ENCODE measurements at regions not wholly inside any gene's neighbourhood (a gene's known extent, or its start where the extent isn't known, plus 50 kb on each side); places are given as distances from the start of the nearest gene placed in this dataset.
"Not testable (repeated sequence)": the region's sequence is repeated elsewhere in the genome, so short reads cannot be mapped to it uniquely, and the experiment has no call there.

DNA sequence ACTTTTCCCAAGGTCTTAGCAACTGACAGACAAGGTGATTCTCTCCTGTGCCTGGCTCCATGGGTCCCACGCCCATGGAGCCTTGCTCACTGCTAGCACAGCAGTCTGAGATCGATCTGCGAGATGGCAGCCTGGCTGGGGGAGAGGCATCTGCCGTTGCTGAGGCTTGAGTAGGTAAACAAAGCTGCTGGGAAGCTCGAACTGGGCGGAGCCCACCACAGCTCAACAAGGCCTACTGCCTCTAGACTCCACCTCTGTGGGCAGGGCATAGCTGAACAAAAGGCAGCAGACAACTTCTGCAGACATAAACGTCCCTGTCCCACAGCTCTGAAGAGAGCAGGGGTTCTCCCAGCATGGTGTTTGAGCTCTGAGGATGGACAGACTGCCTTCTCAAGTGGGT, 224.9 kb upstream of the CNR1 start:
- TF ChIP-seq, protein P1, sequence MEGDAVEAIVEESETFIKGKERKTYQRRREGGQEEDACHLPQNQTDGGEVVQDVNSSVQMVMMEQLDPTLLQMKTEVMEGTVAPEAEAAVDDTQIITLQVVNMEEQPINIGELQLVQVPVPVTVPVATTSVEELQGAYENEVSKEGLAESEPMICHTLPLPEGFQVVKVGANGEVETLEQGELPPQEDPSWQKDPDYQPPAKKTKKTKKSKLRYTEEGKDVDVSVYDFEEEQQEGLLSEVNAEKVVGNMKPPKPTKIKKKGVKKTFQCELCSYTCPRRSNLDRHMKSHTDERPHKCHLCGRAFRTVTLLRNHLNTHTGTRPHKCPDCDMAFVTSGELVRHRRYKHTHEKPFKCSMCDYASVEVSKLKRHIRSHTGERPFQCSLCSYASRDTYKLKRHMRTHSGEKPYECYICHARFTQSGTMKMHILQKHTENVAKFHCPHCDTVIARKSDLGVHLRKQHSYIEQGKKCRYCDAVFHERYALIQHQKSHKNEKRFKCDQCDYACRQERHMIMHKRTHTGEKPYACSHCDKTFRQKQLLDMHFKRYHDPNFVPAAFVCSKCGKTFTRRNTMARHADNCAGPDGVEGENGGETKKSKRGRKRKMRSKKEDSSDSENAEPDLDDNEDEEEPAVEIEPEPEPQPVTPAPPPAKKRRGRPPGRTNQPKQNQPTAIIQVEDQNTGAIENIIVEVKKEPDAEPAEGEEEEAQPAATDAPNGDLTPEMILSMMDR (IDR thresholded peaks at IDR 0.05 in 2 of 3, conservative IDR thresholded peaks at IDR 0.05 in 1 of 3; ENCODE audit: control insufficient read depth in 2 of 3, extremely low read depth in 1 of 3, insufficient read depth in 1 of 3, low read depth in 3 of 3, low read length in 3 of 3): not testable (repeated sequence)
- TF ChIP-seq TCF12 (IDR thresholded peaks at IDR 0.05; ENCODE audit: low read depth, low read length); CEBPB (IDR thresholded peaks at IDR 0.05; ENCODE audit: borderline replicate concordance in 1 of 2, low read depth in 2 of 2, low read length in 2 of 2); POLR2A (IDR thresholded peaks at IDR 0.05; ENCODE audit: low read depth, low read length); ATF7 (IDR thresholded peaks at IDR 0.05; ENCODE audit: low read depth); RFX5 (IDR thresholded peaks at IDR 0.05; ENCODE audit: low read depth, low read length); STAT1 (conservative IDR thresholded peaks at IDR 0.05); SP1 (IDR thresholded peaks at IDR 0.05; ENCODE audit: low read depth, low read length): not testable (repeated sequence)
- TF ChIP-seq, protein P2, sequence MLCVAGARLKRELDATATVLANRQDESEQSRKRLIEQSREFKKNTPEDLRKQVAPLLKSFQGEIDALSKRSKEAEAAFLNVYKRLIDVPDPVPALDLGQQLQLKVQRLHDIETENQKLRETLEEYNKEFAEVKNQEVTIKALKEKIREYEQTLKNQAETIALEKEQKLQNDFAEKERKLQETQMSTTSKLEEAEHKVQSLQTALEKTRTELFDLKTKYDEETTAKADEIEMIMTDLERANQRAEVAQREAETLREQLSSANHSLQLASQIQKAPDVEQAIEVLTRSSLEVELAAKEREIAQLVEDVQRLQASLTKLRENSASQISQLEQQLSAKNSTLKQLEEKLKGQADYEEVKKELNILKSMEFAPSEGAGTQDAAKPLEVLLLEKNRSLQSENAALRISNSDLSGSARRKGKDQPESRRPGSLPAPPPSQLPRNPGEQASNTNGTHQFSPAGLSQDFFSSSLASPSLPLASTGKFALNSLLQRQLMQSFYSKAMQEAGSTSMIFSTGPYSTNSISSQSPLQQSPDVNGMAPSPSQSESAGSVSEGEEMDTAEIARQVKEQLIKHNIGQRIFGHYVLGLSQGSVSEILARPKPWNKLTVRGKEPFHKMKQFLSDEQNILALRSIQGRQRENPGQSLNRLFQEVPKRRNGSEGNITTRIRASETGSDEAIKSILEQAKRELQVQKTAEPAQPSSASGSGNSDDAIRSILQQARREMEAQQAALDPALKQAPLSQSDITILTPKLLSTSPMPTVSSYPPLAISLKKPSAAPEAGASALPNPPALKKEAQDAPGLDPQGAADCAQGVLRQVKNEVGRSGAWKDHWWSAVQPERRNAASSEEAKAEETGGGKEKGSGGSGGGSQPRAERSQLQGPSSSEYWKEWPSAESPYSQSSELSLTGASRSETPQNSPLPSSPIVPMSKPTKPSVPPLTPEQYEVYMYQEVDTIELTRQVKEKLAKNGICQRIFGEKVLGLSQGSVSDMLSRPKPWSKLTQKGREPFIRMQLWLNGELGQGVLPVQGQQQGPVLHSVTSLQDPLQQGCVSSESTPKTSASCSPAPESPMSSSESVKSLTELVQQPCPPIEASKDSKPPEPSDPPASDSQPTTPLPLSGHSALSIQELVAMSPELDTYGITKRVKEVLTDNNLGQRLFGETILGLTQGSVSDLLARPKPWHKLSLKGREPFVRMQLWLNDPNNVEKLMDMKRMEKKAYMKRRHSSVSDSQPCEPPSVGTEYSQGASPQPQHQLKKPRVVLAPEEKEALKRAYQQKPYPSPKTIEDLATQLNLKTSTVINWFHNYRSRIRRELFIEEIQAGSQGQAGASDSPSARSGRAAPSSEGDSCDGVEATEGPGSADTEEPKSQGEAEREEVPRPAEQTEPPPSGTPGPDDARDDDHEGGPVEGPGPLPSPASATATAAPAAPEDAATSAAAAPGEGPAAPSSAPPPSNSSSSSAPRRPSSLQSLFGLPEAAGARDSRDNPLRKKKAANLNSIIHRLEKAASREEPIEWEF (IDR thresholded peaks at IDR 0.05; ENCODE audit: insufficient replicate concordance, low read depth, low read length): not testable (repeated sequence)
- TF ChIP-seq, protein P3, sequence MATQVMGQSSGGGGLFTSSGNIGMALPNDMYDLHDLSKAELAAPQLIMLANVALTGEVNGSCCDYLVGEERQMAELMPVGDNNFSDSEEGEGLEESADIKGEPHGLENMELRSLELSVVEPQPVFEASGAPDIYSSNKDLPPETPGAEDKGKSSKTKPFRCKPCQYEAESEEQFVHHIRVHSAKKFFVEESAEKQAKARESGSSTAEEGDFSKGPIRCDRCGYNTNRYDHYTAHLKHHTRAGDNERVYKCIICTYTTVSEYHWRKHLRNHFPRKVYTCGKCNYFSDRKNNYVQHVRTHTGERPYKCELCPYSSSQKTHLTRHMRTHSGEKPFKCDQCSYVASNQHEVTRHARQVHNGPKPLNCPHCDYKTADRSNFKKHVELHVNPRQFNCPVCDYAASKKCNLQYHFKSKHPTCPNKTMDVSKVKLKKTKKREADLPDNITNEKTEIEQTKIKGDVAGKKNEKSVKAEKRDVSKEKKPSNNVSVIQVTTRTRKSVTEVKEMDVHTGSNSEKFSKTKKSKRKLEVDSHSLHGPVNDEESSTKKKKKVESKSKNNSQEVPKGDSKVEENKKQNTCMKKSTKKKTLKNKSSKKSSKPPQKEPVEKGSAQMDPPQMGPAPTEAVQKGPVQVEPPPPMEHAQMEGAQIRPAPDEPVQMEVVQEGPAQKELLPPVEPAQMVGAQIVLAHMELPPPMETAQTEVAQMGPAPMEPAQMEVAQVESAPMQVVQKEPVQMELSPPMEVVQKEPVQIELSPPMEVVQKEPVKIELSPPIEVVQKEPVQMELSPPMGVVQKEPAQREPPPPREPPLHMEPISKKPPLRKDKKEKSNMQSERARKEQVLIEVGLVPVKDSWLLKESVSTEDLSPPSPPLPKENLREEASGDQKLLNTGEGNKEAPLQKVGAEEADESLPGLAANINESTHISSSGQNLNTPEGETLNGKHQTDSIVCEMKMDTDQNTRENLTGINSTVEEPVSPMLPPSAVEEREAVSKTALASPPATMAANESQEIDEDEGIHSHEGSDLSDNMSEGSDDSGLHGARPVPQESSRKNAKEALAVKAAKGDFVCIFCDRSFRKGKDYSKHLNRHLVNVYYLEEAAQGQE (IDR thresholded peaks at IDR 0.05; ENCODE audit: low read depth, low read length): not testable (repeated sequence)
